NCI-H226 (cell line): ENCODE measurements at regions not wholly inside any gene's neighbourhood (a gene's known extent, or its start where the extent isn't known, plus 50 kb on each side); places are given as distances from the start of the nearest gene placed in this dataset.
"Not testable (repeated sequence)": the region's sequence is repeated elsewhere in the genome, so short reads cannot be mapped to it uniquely, and the experiment has no call there.

Experiments used
- DNase-seq: peaks from one replicate; pipeline ENCODE4 v3.0.0-alpha.2; 2015

- peak; percentile 49 for DNase-seq
Observed at GRCh38 chr18:22504251-22505030, 86.7 kb upstream of the CTAGE1 start.

GRCh38 chr18:22505141-22505591, 87.5 kb upstream of the CTAGE1 start:
- no peak for DNase-seq

- no peak for DNase-seq
Observed at GRCh38 chr18:22507055-22507454, 89.3 kb upstream of the CTAGE1 start.

GRCh38 chr18:22509423-22509822, 91.7 kb upstream of the CTAGE1 start:
- peak; percentile 41 for DNase-seq

- no peak for DNase-seq
Observed at GRCh38 chr18:22510697-22511096, 93.0 kb upstream of the CTAGE1 start.

- DNase-seq, result no peak
Observed at GRCh38 chr18:22513721-22514481, 96.2 kb upstream of the CTAGE1 start.

GRCh38 chr18:22514655-22515054, 96.9 kb upstream of the CTAGE1 start:
- DNase-seq, result no peak

GRCh38 chr18:22515250-22515649, 97.5 kb upstream of the CTAGE1 start:
- DNase-seq, result no peak

GRCh38 chr18:22517356-22517755, 99.6 kb upstream of the CTAGE1 start:
- no peak for DNase-seq

- DNase-seq, result no peak
Observed at GRCh38 chr18:22521026-22521707, 103.5 kb upstream of the CTAGE1 start.

GRCh38 chr18:22523481-22523880, 105.8 kb upstream of the CTAGE1 start:
- DNase-seq, result no peak

- DNase-seq, result no peak
Observed at GRCh38 chr18:22524783-22525182, 107.1 kb upstream of the CTAGE1 start.

GRCh38 chr18:22525313-22525712, 107.6 kb upstream of the CTAGE1 start:
- no peak for DNase-seq

- no peak for DNase-seq
Observed at GRCh38 chr18:22525883-22526282, 108.2 kb upstream of the CTAGE1 start.

GRCh38 chr18:22528291-22528690, 110.6 kb upstream of the CTAGE1 start:
- no peak for DNase-seq

- DNase-seq, result not testable (repeated sequence)
Observed at GRCh38 chr18:22534706-22535105, 117.0 kb upstream of the CTAGE1 start.

- DNase-seq, result no peak
Observed at GRCh38 chr18:22536558-22536957, 118.8 kb upstream of the CTAGE1 start.

- no peak for DNase-seq
Observed at GRCh38 chr18:22538426-22538825, 120.7 kb upstream of the CTAGE1 start.

- DNase-seq, result no peak
Observed at GRCh38 chr18:22539051-22539765, 121.5 kb upstream of the CTAGE1 start.

GRCh38 chr18:22541232-22541631, 123.5 kb upstream of the CTAGE1 start:
- no peak for DNase-seq

- DNase-seq, result no peak
Observed at GRCh38 chr18:22542406-22542835, 124.7 kb upstream of the CTAGE1 start.

GRCh38 chr18:22543769-22544168, 126.1 kb upstream of the CTAGE1 start:
- DNase-seq, result no peak

- DNase-seq, result no peak
Observed at GRCh38 chr18:22544626-22545025, 126.9 kb upstream of the CTAGE1 start.
